ENCODE measurements at regions not wholly inside any gene's neighbourhood (a gene's known extent, or its start where the extent isn't known, plus 50 kb on each side); places are given as distances from the start of the nearest gene placed in this dataset.

DNA sequence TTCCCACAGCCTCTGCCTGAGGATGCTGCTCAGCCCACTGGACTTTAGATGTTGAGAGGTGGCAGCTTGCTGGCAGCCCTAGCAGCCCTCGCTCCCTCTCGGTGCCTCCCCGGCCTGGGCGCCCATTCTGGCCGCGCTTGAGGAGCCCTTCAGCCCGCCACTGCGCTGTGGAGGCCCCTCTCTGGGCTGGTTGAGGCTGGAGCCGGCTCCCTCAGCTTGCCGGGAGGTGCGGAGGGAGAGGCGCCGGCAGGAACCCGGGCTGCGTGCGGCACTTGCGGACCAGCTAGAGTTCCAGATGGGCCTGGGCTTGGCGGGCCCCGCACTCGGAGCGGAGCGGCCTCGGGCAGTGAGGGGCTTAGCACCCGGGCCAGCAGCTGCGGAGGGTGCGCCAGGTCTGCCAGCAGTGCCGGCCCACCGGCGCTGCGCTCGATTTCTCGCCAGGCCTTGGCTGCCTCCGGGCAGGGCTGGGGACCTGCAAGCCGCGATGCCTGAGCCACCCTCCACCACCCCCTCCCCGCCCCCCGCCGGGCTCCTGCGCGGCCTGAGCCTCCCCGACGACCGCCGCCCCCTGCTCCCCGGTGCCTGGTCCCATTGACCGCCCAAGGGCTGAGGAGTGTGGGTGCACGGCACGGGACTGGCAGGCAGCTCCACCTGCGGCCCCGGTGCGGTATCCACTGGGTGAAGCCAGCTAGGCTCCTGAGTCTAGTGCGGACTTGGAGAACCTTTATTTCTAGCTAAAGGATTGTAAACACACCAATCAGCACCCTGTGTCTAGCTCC is 446.2 kb downstream of the INSC start:
- ChIA-PET POLR2A (no interaction called here), CTCF (no interaction called here)
- H3K4me3 ChIP-seq (ENCODE audit: low read depth, low read length), result no peak overlapping the region
- no peak for DNase-seq (ENCODE audit: low read depth, low spot score)
- no peak for TF ChIP-seq CTCF (IDR thresholded peaks at IDR 0.05; ENCODE audit: insufficient read depth, low read length, missing control alignments)

- ChIA-PET CTCF (no interaction called here), POLR2A (no interaction called here)
Measured at GRCh38 chr11:15562230-15562629, 447.5 kb downstream of the INSC start.

GRCh38 chr11:15563054-15563453 is 448.3 kb downstream of the INSC start:
- CTCF ChIA-PET, result no interaction called here
- DNase-seq (ENCODE audit: low read depth, low spot score), result no peak
- no peak for TF ChIP-seq CTCF (IDR thresholded peaks at IDR 0.05; ENCODE audit: insufficient read depth, low read length, missing control alignments)
- no peak overlapping the region for H3K4me3 ChIP-seq (ENCODE audit: low read depth, low read length)
- POLR2A ChIA-PET, result no interaction called here

More at GRCh38 chr11:15562230-15562629, 447.5 kb downstream of the INSC start:
- no peak overlapping the region for H3K4me3 ChIP-seq (ENCODE audit: low read depth, low read length)
- no peak for TF ChIP-seq CTCF (IDR thresholded peaks at IDR 0.05; ENCODE audit: insufficient read depth, low read length, missing control alignments)
- no peak for DNase-seq (ENCODE audit: low read depth, low spot score)

- H3K4me3 ChIP-seq (ENCODE audit: low read depth, low read length), result no peak overlapping the region
- TF ChIP-seq CTCF (IDR thresholded peaks at IDR 0.05; ENCODE audit: insufficient read depth, low read length, missing control alignments), result no peak
- no peak for DNase-seq (ENCODE audit: low read depth, low spot score)
- CTCF ChIA-PET, result no interaction called here
- POLR2A ChIA-PET, result no interaction called here
Measured at GRCh38 chr11:15565880-15566279, 451.2 kb downstream of the INSC start.

DNA sequence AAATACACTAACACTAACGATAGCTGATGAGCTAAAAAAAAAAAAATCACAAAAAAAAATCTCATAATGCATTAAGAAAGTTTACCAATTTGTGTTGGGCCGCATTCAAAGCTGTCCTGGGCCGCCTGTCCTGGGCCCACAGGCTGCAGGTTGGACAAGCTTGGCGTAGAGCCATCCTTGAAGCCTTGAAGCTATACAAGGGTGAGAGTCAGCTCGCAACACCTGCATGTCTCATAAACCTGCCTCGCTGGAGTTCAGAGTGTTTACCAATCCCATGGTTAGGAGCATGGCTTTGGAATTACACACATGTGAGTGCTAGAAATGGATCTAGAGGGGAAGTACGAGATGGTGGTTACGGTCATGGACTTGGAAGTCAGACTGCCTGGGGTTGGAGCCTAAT is 453.7 kb downstream of the INSC start:
- no peak for TF ChIP-seq CTCF (IDR thresholded peaks at IDR 0.05; ENCODE audit: insufficient read depth, low read length, missing control alignments)
- no peak overlapping the region for H3K4me3 ChIP-seq (ENCODE audit: low read depth, low read length)
- DNase-seq (ENCODE audit: low read depth, low spot score), result no peak
- ChIA-PET CTCF (no interaction called here), POLR2A (no interaction called here)

DNA sequence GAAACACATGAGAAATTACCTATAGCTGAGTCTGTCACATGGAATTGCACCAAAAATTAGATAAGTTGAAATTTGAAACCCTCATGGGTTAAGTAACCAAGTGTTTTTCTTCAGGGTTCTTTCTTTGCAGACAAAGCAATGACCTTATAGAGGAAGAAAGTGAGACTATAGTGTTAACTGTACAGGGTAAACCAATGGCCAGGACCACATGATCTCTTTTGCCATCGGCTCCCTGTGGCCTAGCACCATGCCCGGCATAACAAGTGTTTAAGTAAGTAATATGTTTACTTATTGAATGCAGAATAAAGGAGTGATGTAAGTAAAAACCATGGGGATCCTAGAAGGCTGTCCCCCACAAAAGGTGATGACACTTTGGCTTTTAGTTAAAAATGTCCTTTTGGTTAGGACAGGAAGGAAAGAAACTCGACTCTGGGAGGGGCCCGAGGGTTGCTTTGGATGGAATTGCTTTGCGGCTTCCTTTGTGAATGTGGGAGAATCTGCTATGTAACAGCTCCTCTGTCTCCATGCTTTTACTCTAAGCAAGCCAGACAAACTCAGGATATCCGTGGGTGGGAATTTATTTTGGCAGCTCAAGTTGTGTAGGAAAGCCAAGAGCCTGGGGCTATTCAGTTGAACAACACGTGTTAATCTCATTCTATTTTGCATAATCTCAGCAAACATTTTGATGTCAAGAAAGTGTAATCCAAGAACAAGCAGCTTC is 454.7 kb downstream of the INSC start:
- ChIA-PET CTCF (no interaction called here), POLR2A (no interaction called here)
- no peak for DNase-seq (ENCODE audit: low read depth, low spot score)
- TF ChIP-seq CTCF (IDR thresholded peaks at IDR 0.05; ENCODE audit: insufficient read depth, low read length, missing control alignments), result no peak
- H3K4me3 ChIP-seq (ENCODE audit: low read depth, low read length), result no peak overlapping the region
